ENCODE measurements at regions not wholly inside any gene's neighbourhood (a gene's known extent, or its start where the extent isn't known, plus 50 kb on each side); places are given as distances from the start of the nearest gene placed in this dataset.

- TF ChIP-seq ZBTB1 (tag by site-specific recombination; IDR thresholded peaks at IDR 0.05) (no peak), ZNF639 (tag by site-specific recombination; IDR thresholded peaks at IDR 0.05) (no peak), HIC1 (tag by site-specific recombination; IDR thresholded peaks at IDR 0.05) (no peak), CTCF (tag by site-specific recombination; IDR thresholded peaks at IDR 0.05) (no peak), ZNF561 (tag by site-specific recombination; IDR thresholded peaks at IDR 0.05; ENCODE audit: borderline replicate concordance) (no peak), ZNF560 (tag by site-specific recombination; IDR thresholded peaks at IDR 0.05; ENCODE audit: borderline replicate concordance) (no peak), ZNF658 (tag by site-specific recombination; IDR thresholded peaks at IDR 0.05) (no peak), ZNF530 (tag by site-specific recombination; IDR thresholded peaks at IDR 0.05; ENCODE audit: low read depth) (no peak), ZNF473 (tag by site-specific recombination; IDR thresholded peaks at IDR 0.05) (no peak), GLIS2 (tag by site-specific recombination; IDR thresholded peaks at IDR 0.05) (no peak), REST (tag by site-specific recombination; IDR thresholded peaks at IDR 0.05) (no peak), ZNF274 (IDR thresholded peaks at IDR 0.05; ENCODE audit: low read length) (no peak), ZNF274 (tag by site-specific recombination; IDR thresholded peaks at IDR 0.05; ENCODE audit: borderline replicate concordance) (no peak), ZNF501 (tag by site-specific recombination; IDR thresholded peaks at IDR 0.05) (no peak)
These were observed 491.5 kb upstream of the TUSC1 start for GRCh38 chr9:26169708-26170107.

Data from HEK293 (cell line).